HL-60/S4 (cell line): ENCODE measurements at regions not wholly inside any gene's neighbourhood (a gene's known extent, or its start where the extent isn't known, plus 50 kb on each side); places are given as distances from the start of the nearest gene placed in this dataset.

Source experiments
- in situ Hi-C: fragments of 300-500 bp; cut with MboI; formaldehyde crosslinking; loops from 2 replicates; pipeline ENCODE4 v1.14.3; 2022; ENCODE audit warnings: low sequenced_read_pairs

GRCh38 chr3:160163229-160163878 lies 61.9 kb upstream of the C3orf80 start:
- in situ Hi-C loops: no loop called here

- in situ Hi-C loops: no loop called here
Measured at GRCh38 chr3:160168246-160168645, 57.0 kb upstream of the C3orf80 start.

- in situ Hi-C loops: no loop called here
Measured at GRCh38 chr3:160169139-160169976, 55.9 kb upstream of the C3orf80 start.

- in situ Hi-C loops: no loop called here
Measured at GRCh38 chr3:160170409-160171370, 54.5 kb upstream of the C3orf80 start.

DNA sequence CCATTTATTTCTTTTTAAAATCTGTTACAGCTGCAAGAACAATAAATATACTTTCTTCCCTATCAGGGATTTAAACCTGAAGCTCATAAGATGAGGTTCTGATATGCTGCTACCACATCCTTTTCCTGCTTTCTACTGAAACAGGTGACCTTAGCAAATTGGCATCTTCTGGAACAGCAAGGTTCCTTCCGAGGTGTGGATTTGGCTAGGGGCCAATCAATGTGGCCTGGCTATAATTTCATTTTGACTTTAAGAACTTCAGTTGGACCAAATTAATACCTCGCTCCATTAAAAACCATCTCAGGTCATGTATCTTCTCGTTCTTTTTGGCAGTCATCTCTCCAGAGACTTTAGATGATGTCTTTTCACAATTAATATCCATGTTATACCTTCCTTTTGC lies 53.4 kb upstream of the C3orf80 start:
- in situ Hi-C loops: no loop called here

- in situ Hi-C loops: no loop called here
Measured at GRCh38 chr3:160174621-160175020, 50.6 kb upstream of the C3orf80 start.
